WTC11 (cell line): ENCODE measurements at regions not wholly inside any gene's neighbourhood (a gene's known extent, or its start where the extent isn't known, plus 50 kb on each side); places are given as distances from the start of the nearest gene placed in this dataset.

Experiments used
- CBFB ChIP-seq: sonication (generic); formaldehyde crosslinking; IDR thresholded peaks from 2 replicates; pipeline ENCODE4 v1.8.1; 2022; ENCODE audit warnings: mild to moderate bottlenecking, low read depth, missing genetic modification reagents
- ESRRA ChIP-seq: sonication (generic); formaldehyde crosslinking; IDR thresholded peaks from 2 replicates; pipeline ENCODE4 v1.8.1; 2022; ENCODE audit warnings: mild to moderate bottlenecking, missing genetic modification reagents, borderline replicate concordance
- ETV6 ChIP-seq: sonication (generic); formaldehyde crosslinking; IDR thresholded peaks from 2 replicates; pipeline ENCODE4 v1.8.1; 2022; ENCODE audit warnings: mild to moderate bottlenecking, missing genetic modification reagents
- FOXP1 ChIP-seq: sonication (generic); formaldehyde crosslinking; IDR thresholded peaks from 2 replicates; pipeline ENCODE4 v1.8.0; 2022; ENCODE audit warnings: missing genetic modification reagents, mild to moderate bottlenecking, moderate library complexity, borderline replicate concordance
- MAX ChIP-seq: sonication (generic); formaldehyde crosslinking; IDR thresholded peaks from 2 replicates; pipeline ENCODE4 v1.8.0; 2022; ENCODE audit warnings: mild to moderate bottlenecking, missing genetic modification reagents
- TEAD4 ChIP-seq: sonication (generic); formaldehyde crosslinking; IDR thresholded peaks from 2 replicates; pipeline ENCODE4 v1.8.0; 2022; ENCODE audit warnings: mild to moderate bottlenecking, missing genetic modification reagents
- ZNF138 ChIP-seq: sonication (generic); formaldehyde crosslinking; conservative IDR thresholded peaks from 2 replicates; pipeline ENCODE4 v1.8.1; 2022; ENCODE audit warnings: mild to moderate bottlenecking, moderate library complexity, missing genetic modification reagents
- ZNF232 ChIP-seq: sonication (generic); formaldehyde crosslinking; IDR thresholded peaks from 2 replicates; pipeline ENCODE4 v1.8.0; 2022; ENCODE audit warnings: mild to moderate bottlenecking, missing genetic modification reagents
- ZNF512 ChIP-seq: sonication (generic); formaldehyde crosslinking; IDR thresholded peaks from 2 replicates; pipeline ENCODE4 v1.8.1; 2022; ENCODE audit warnings: missing genetic modification reagents, borderline replicate concordance
- TF ChIP-seq, protein P1 (sequence below): fragments of 200-600 bp; IDR thresholded peaks from 2 replicates; pipeline ENCODE4 v1.8.0; 2022; ENCODE audit warnings: antibody characterized with exemption
- TF ChIP-seq, protein P2 (sequence below): fragments of 250-450 bp; sonication (Bioruptor Pico); IDR thresholded peaks from 2 replicates; pipeline ENCODE4 v2.1.2; 2022; ENCODE audit warnings: mild to moderate bottlenecking, moderate library complexity
- TF ChIP-seq, protein P3 (sequence below): sonication (generic); formaldehyde crosslinking; conservative IDR thresholded peaks from 2 replicates; pipeline ENCODE4 v1.8.1; 2022; ENCODE audit warnings: mild to moderate bottlenecking, missing genetic modification reagents

- TF ChIP-seq ZNF232 (no peak), ZNF138 (CRISPR knock-in tag) (no peak), TEAD4 (CRISPR knock-in tag) (no peak), CBFB (no peak), ZNF512 (CRISPR knock-in tag) (no peak), FOXP1 (CRISPR knock-in tag) (no peak), ETV6 (CRISPR knock-in tag) (no peak), MAX (CRISPR knock-in tag) (no peak), ESRRA (no peak)
- TF ChIP-seq, protein P1, sequence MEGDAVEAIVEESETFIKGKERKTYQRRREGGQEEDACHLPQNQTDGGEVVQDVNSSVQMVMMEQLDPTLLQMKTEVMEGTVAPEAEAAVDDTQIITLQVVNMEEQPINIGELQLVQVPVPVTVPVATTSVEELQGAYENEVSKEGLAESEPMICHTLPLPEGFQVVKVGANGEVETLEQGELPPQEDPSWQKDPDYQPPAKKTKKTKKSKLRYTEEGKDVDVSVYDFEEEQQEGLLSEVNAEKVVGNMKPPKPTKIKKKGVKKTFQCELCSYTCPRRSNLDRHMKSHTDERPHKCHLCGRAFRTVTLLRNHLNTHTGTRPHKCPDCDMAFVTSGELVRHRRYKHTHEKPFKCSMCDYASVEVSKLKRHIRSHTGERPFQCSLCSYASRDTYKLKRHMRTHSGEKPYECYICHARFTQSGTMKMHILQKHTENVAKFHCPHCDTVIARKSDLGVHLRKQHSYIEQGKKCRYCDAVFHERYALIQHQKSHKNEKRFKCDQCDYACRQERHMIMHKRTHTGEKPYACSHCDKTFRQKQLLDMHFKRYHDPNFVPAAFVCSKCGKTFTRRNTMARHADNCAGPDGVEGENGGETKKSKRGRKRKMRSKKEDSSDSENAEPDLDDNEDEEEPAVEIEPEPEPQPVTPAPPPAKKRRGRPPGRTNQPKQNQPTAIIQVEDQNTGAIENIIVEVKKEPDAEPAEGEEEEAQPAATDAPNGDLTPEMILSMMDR, result no peak
- TF ChIP-seq, protein P2, sequence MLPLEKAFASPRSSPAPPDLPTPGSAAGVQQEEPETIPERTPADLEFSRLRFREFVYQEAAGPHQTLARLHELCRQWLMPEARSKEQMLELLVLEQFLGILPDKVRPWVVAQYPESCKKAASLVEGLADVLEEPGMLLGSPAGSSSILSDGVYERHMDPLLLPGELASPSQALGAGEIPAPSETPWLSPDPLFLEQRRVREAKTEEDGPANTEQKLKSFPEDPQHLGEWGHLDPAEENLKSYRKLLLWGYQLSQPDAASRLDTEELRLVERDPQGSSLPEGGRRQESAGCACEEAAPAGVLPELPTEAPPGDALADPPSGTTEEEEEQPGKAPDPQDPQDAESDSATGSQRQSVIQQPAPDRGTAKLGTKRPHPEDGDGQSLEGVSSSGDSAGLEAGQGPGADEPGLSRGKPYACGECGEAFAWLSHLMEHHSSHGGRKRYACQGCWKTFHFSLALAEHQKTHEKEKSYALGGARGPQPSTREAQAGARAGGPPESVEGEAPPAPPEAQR (CRISPR knock-in tag), result no peak
- TF ChIP-seq, protein P3, sequence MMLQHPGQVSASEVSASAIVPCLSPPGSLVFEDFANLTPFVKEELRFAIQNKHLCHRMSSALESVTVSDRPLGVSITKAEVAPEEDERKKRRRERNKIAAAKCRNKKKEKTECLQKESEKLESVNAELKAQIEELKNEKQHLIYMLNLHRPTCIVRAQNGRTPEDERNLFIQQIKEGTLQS, result no peak
Measured at GRCh38 chr17:34121311-34121710, 133.8 kb upstream of the CCL2 start.
